CD4-positive, alpha-beta T cell (primary cell): ENCODE measurements at regions not wholly inside any gene's neighbourhood (a gene's known extent, or its start where the extent isn't known, plus 50 kb on each side); places are given as distances from the start of the nearest gene placed in this dataset.

Experiments used
- ATAC-seq: fragments of 200-7000 bp; cut with Tn5 transposase; one replicate; pipeline ENCODE4 v1.10.0; 2022; ENCODE audit warnings: mild to moderate bottlenecking; ENCODE audit not compliant: poor library complexity
- CTCF ChIA-PET: fragments of 350-600 bp; sonication (Branson Sonifier 250); formaldehyde crosslinking; loops from one replicate; lab custom pipeline; 2021; ENCODE audit warnings: antibody characterized with exemption, inconsistent platforms; lab: Charles Lee
- POLR2A ChIA-PET: fragments of 350-600 bp; sonication (Branson Sonifier 250); formaldehyde crosslinking; loops from one replicate; lab custom pipeline; 2021; ENCODE audit warnings: antibody characterized with exemption, inconsistent platforms; lab: Charles Lee
- DNase-seq, 14 experiments: peaks; one replicate each; pipeline ENCODE4 v3.0.0-alpha.2; 2013 to 2020; ENCODE audit warnings: mixed read lengths in 2 of 14
- H3K27ac ChIP-seq, 2 donors: one replicate each; pipeline versions ENCODE4 v1.5.1 to v1.7.0; 2013; ENCODE audit warnings: low read length in 2 of 2, low read depth in 1 of 2, mild to moderate bottlenecking in 1 of 2
- H3K27me3 ChIP-seq, 2 experiments: 1 replicate in 1 of 2; 2 replicates in 1 of 2; pipeline versions ENCODE4 v1.6.1 to v1.7.0; 2013; ENCODE audit warnings: low read length in 2 of 2, control low read depth in 1 of 2, mild to moderate bottlenecking in 1 of 2, moderate library complexity in 1 of 2; ENCODE audit not compliant: insufficient read depth in 2 of 2, control insufficient read depth in 1 of 2
- H3K36me3 ChIP-seq: one replicate; pipeline ENCODE4 v1.6.1; 2013; ENCODE audit warnings: low read length, control low read depth; ENCODE audit not compliant: insufficient read depth
- H3K4me1 ChIP-seq: one replicate; pipeline ENCODE4 v1.6.1; 2013; ENCODE audit warnings: low read length, control low read depth; ENCODE audit not compliant: insufficient read depth
- H3K4me3 ChIP-seq: one replicate; pipeline ENCODE4 v1.5.1; 2013; ENCODE audit warnings: mild to moderate bottlenecking, low read length, moderate library complexity
- H3K9me3 ChIP-seq, 2 experiments: 1 replicate in 1 of 2; 2 replicates in 1 of 2; pipeline versions ENCODE4 v1.6.1 to v1.7.0; 2013; ENCODE audit warnings: low read length in 2 of 2, mild to moderate bottlenecking in 2 of 2, control low read depth in 1 of 2, moderate library complexity in 1 of 2; ENCODE audit not compliant: control insufficient read depth in 1 of 2, insufficient read depth in 1 of 2
- H3K27ac Mint-ChIP-seq: one replicate; pipeline ENCODE4 v1.8.0; 2020; ENCODE audit warnings: mixed read lengths
- H3K27me3 Mint-ChIP-seq: one replicate; pipeline ENCODE4 v1.8.0; 2021; ENCODE audit warnings: mixed read lengths
- H3K36me3 Mint-ChIP-seq: one replicate; pipeline ENCODE4 v1.8.0; 2021; ENCODE audit warnings: low read depth, mixed read lengths
- H3K4me1 Mint-ChIP-seq: one replicate; pipeline ENCODE4 v1.8.0; 2021; ENCODE audit warnings: low read depth, mixed read lengths
- H3K4me3 Mint-ChIP-seq: one replicate; pipeline ENCODE4 v1.8.0; 2020; ENCODE audit warnings: mild to moderate bottlenecking, mixed read lengths
- H3K9me3 Mint-ChIP-seq: one replicate; pipeline ENCODE4 v1.8.0; 2020; ENCODE audit warnings: mixed read lengths
- intact Hi-C, 2 experiments: fragments of 100-400 bp; cut with DNase I in 1 of 2; cut with micrococcal nuclease in 1 of 2; formaldehyde crosslinking; loops; one replicate each; pipeline versions ENCODE4 v1.15.1 to v1.9.0; 2023 to 2025; cut with DNase I, micrococcal nuclease
- TF ChIP-seq, protein P1 (sequence below): fragments of 200-600 bp; IDR thresholded peaks from one replicate; pipeline ENCODE4 v1.8.0; 2022; ENCODE audit warnings: antibody characterized with exemption, mild to moderate bottlenecking

- H3K4me1 ChIP-seq = no peaks in the 10 kb centered on the region
- DNase-seq = no peak
- Mint-ChIP-seq H3K4me1 (no peaks in the 10 kb centered on the region), H3K27me3 (no peaks in the 10 kb centered on the region), H3K36me3 (no peaks in the 10 kb centered on the region), H3K27ac (no peak overlapping the region), H3K9me3 (no peaks in the 10 kb centered on the region), H3K4me3 (no peak overlapping the region)
- H3K27ac ChIP-seq = no peak overlapping the region
- ChIA-PET POLR2A (no interaction called here), CTCF (no interaction called here)
- intact Hi-C loops = no loop called here
- no peaks in the 10 kb centered on the region for H3K36me3 ChIP-seq
- TF ChIP-seq, protein P1, sequence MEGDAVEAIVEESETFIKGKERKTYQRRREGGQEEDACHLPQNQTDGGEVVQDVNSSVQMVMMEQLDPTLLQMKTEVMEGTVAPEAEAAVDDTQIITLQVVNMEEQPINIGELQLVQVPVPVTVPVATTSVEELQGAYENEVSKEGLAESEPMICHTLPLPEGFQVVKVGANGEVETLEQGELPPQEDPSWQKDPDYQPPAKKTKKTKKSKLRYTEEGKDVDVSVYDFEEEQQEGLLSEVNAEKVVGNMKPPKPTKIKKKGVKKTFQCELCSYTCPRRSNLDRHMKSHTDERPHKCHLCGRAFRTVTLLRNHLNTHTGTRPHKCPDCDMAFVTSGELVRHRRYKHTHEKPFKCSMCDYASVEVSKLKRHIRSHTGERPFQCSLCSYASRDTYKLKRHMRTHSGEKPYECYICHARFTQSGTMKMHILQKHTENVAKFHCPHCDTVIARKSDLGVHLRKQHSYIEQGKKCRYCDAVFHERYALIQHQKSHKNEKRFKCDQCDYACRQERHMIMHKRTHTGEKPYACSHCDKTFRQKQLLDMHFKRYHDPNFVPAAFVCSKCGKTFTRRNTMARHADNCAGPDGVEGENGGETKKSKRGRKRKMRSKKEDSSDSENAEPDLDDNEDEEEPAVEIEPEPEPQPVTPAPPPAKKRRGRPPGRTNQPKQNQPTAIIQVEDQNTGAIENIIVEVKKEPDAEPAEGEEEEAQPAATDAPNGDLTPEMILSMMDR = no peak
- no peaks in the 10 kb centered on the region for H3K27me3 ChIP-seq
- H3K9me3 ChIP-seq = no peaks in the 10 kb centered on the region
- H3K4me3 ChIP-seq = no peak overlapping the region
- no peak for ATAC-seq
Observed at GRCh38 chr7:23973264-23973663, 263.2 kb downstream of the STK31 start.

- CTCF ChIA-PET = no interaction called here
- POLR2A ChIA-PET = no interaction called here
- H3K27ac Mint-ChIP-seq = no peak overlapping the region
Observed at GRCh38 chr7:23980081-23980480, 270.1 kb downstream of the STK31 start.

DNA sequence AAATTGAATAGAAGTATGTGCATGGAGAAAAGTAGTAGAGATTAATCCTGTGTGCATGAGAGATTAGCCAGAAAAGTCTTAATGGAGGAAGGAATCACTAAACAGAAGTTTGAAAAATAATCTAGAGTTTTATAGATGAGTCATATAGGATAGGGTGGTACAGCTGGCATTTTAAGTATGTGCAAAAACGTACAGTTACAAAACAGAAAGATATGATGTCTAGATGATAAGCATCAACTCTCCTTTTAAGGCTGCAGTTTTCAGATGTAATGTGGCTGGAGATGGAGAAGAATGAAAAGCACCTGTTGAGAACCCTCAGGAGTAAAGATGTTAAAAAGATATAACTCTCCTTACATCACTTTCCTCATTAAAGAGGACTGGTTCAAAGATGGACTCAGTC is 271.3 kb downstream of the STK31 start:
- Histone ChIP-seq H3K27ac (no peak overlapping the region), H3K4me1 (no peaks in the 10 kb centered on the region), H3K9me3 (peaks cover 9 to 10% of the 10 kb centered on the region in 2 experiments), H3K36me3 (no peaks in the 10 kb centered on the region), H3K27me3 (peaks cover 4 to 10% of the 10 kb centered on the region in 2 experiments), H3K4me3 (no peak overlapping the region)
- ATAC-seq (no peak), DNase-seq (no peak)
- POLR2A ChIA-PET = no interaction called here
- TF ChIP-seq, protein P1 = no peak
- Mint-ChIP-seq H3K4me3 (no peak overlapping the region), H3K27me3 (peaks cover 23% of the 10 kb centered on the region), H3K36me3 (no peaks in the 10 kb centered on the region), H3K4me1 (no peaks in the 10 kb centered on the region), H3K9me3 (peaks cover 9% of the 10 kb centered on the region), H3K27ac (no peak overlapping the region)
- CTCF ChIA-PET = no interaction called here
- intact Hi-C loops = no loop called here

More at GRCh38 chr7:23980081-23980480, 270.1 kb downstream of the STK31 start:
- Histone ChIP-seq H3K4me1 (no peaks in the 10 kb centered on the region), H3K27ac (no peak overlapping the region), H3K27me3 (peaks cover 4 to 10% of the 10 kb centered on the region in 2 experiments), H3K9me3 (peaks cover 9 to 10% of the 10 kb centered on the region in 2 experiments), H3K36me3 (no peaks in the 10 kb centered on the region), H3K4me3 (no peak overlapping the region)
- no peak overlapping the region for H3K4me3 Mint-ChIP-seq
- peaks cover 23% of the 10 kb centered on the region for H3K27me3 Mint-ChIP-seq
- no peak for ATAC-seq
- DNase-seq = no peak
- TF ChIP-seq, protein P1 = no peak
- no peaks in the 10 kb centered on the region for H3K36me3 Mint-ChIP-seq
- intact Hi-C loops = no loop called here
- no peaks in the 10 kb centered on the region for H3K4me1 Mint-ChIP-seq
- peaks cover 9% of the 10 kb centered on the region for H3K9me3 Mint-ChIP-seq
